ENCODE measurements at regions not wholly inside any gene's neighbourhood (a gene's known extent, or its start where the extent isn't known, plus 50 kb on each side); places are given as distances from the start of the nearest gene placed in this dataset.

- H3K9me3 ChIP-seq (ENCODE audit: control extremely low read depth in 1 of 3, control insufficient read depth in 2 of 3, insufficient read depth in 1 of 3, low read length in 2 of 3) = no peaks in the 10 kb centered on the region
- no peaks in the 10 kb centered on the region for H4K20me1 ChIP-seq (ENCODE audit: control insufficient read depth, insufficient read depth, low read length, poor library complexity, severe bottlenecking)
- H3K36me3 ChIP-seq (replicated peaks in 1 of 2; ENCODE audit: control extremely low read depth in 1 of 2, control insufficient read depth in 1 of 2, extremely low read depth in 1 of 2, insufficient read depth in 2 of 2, low read length in 1 of 2) = no peaks in the 10 kb centered on the region
- intact Hi-C loops (cut with micrococcal nuclease) = no loop called here
- POLR2A ChIA-PET = no interaction called here
- no CpG with 5 or more reads among the region's 3 CpGs for WGBS (ENCODE audit: insufficient coverage)
- H3K4me2 ChIP-seq (replicated peaks; ENCODE audit: low read depth, low read length, poor library complexity, severe bottlenecking) = no peak overlapping the region
- H3K27me3 Mint-ChIP-seq = no peaks in the 10 kb centered on the region
- CTCF ChIA-PET = no interaction called here
- H3K27me3 ChIP-seq (replicated peaks in 1 of 4; ENCODE audit: control extremely low read depth in 1 of 4, control insufficient read depth in 3 of 4, insufficient read depth in 4 of 4, low read length in 3 of 4) = no peaks in the 10 kb centered on the region
- H3K9me3 Mint-ChIP-seq (ENCODE audit: insufficient read depth) = no peaks in the 10 kb centered on the region
- TF ChIP-seq CTCF (IDR thresholded peaks at IDR 0.05) (no peak), EZH2 (IDR thresholded peaks at IDR 0.05; ENCODE audit: borderline replicate concordance, insufficient read depth, low read depth, low read length, poor library complexity, severe bottlenecking) (no peak)
- H3K4me1 ChIP-seq (ENCODE audit: control insufficient read depth in 2 of 2, insufficient read depth in 2 of 2, low read length in 2 of 2) = no peaks in the 10 kb centered on the region
- ATAC-seq (ENCODE audit: low read depth) = no peak
- H3K27ac Mint-ChIP-seq = no peak overlapping the region
- H3K4me1 Mint-ChIP-seq = no peaks in the 10 kb centered on the region
- no peaks in the 10 kb centered on the region for H3K79me2 ChIP-seq (ENCODE audit: control insufficient read depth, insufficient read depth, low read length)
- H3K4me3 Mint-ChIP-seq = no peak overlapping the region
- H2AFZ ChIP-seq (ENCODE audit: insufficient read depth, low read depth, low read length, poor library complexity, severe bottlenecking) = no peak overlapping the region
- H3K9ac ChIP-seq (ENCODE audit: low read length) = no peak overlapping the region
- H3K4me3 ChIP-seq (ENCODE audit: control extremely low read depth in 1 of 5, extremely low read depth in 1 of 5, insufficient read depth in 1 of 5, low read depth in 2 of 5, low read length in 4 of 5) = no peak overlapping the region
- no peak overlapping the region for H3K27ac ChIP-seq (ENCODE audit: low read length in 2 of 2)
- no peak for DNase-seq
Measured at GRCh38 chr12:58815235-58815634, 105.1 kb downstream of the LRIG3 start.

GRCh38 chr12:58818546-58818945 lies 101.8 kb downstream of the LRIG3 start:
- Histone ChIP-seq H3K4me1 (ENCODE audit: control insufficient read depth in 2 of 2, insufficient read depth in 2 of 2, low read length in 2 of 2) (no peaks in the 10 kb centered on the region), H3K79me2 (ENCODE audit: control insufficient read depth, insufficient read depth, low read length) (no peaks in the 10 kb centered on the region), H3K9me3 (ENCODE audit: control extremely low read depth in 1 of 3, control insufficient read depth in 2 of 3, insufficient read depth in 1 of 3, low read length in 2 of 3) (no peaks in the 10 kb centered on the region), H3K27ac (ENCODE audit: low read length in 2 of 2) (no peak overlapping the region), H3K27me3 (replicated peaks in 1 of 4; ENCODE audit: control extremely low read depth in 1 of 4, control insufficient read depth in 3 of 4, insufficient read depth in 4 of 4, low read length in 3 of 4) (no peaks in the 10 kb centered on the region), H2AFZ (ENCODE audit: insufficient read depth, low read depth, low read length, poor library complexity, severe bottlenecking) (no peak overlapping the region), H4K20me1 (ENCODE audit: control insufficient read depth, insufficient read depth, low read length, poor library complexity, severe bottlenecking) (no peaks in the 10 kb centered on the region), H3K4me2 (replicated peaks; ENCODE audit: low read depth, low read length, poor library complexity, severe bottlenecking) (no peak overlapping the region), H3K4me3 (ENCODE audit: control extremely low read depth in 1 of 5, extremely low read depth in 1 of 5, insufficient read depth in 1 of 5, low read depth in 2 of 5, low read length in 4 of 5) (no peak overlapping the region), H3K36me3 (replicated peaks in 1 of 2; ENCODE audit: control extremely low read depth in 1 of 2, control insufficient read depth in 1 of 2, extremely low read depth in 1 of 2, insufficient read depth in 2 of 2, low read length in 1 of 2) (no peaks in the 10 kb centered on the region), H3K9ac (ENCODE audit: low read length) (no peak overlapping the region)
- POLR2A ChIA-PET = no interaction called here
- Mint-ChIP-seq H3K27me3 (no peaks in the 10 kb centered on the region), H3K27ac (no peak overlapping the region), H3K4me1 (no peaks in the 10 kb centered on the region), H3K9me3 (ENCODE audit: insufficient read depth) (no peaks in the 10 kb centered on the region), H3K4me3 (no peak overlapping the region)
- WGBS (ENCODE audit: insufficient coverage) = no CpG with 5 or more reads among the region's 1 CpG
- ATAC-seq (ENCODE audit: low read depth) = no peak
- TF ChIP-seq CTCF (IDR thresholded peaks at IDR 0.05) (no peak), EZH2 (IDR thresholded peaks at IDR 0.05; ENCODE audit: borderline replicate concordance, insufficient read depth, low read depth, low read length, poor library complexity, severe bottlenecking) (no peak)
- DNase-seq = no peak
- intact Hi-C loops (cut with micrococcal nuclease) = no loop called here
- CTCF ChIA-PET = no interaction called here

Measured in B cell (primary cell).